CD4-positive, alpha-beta T cell (primary cell): ENCODE measurements at regions not wholly inside any gene's neighbourhood (a gene's known extent, or its start where the extent isn't known, plus 50 kb on each side); places are given as distances from the start of the nearest gene placed in this dataset.

Experiments
- ATAC-seq: fragments of 200-7000 bp; cut with Tn5 transposase; one replicate; pipeline ENCODE4 v1.10.0; 2022; ENCODE audit warnings: mild to moderate bottlenecking; ENCODE audit not compliant: poor library complexity
- CTCF ChIA-PET: fragments of 350-600 bp; sonication (Branson Sonifier 250); formaldehyde crosslinking; loops from one replicate; lab custom pipeline; 2021; ENCODE audit warnings: antibody characterized with exemption, inconsistent platforms; lab: Charles Lee
- POLR2A ChIA-PET: fragments of 350-600 bp; sonication (Branson Sonifier 250); formaldehyde crosslinking; loops from one replicate; lab custom pipeline; 2021; ENCODE audit warnings: antibody characterized with exemption, inconsistent platforms; lab: Charles Lee
- DNase-seq, 14 experiments: peaks; one replicate each; pipeline ENCODE4 v3.0.0-alpha.2; 2013 to 2020; ENCODE audit warnings: mixed read lengths in 2 of 14
- H3K27ac ChIP-seq, 2 donors: one replicate each; pipeline versions ENCODE4 v1.5.1 to v1.7.0; 2013; ENCODE audit warnings: low read length in 2 of 2, low read depth in 1 of 2, mild to moderate bottlenecking in 1 of 2
- H3K27me3 ChIP-seq, 2 experiments: 1 replicate in 1 of 2; 2 replicates in 1 of 2; pipeline versions ENCODE4 v1.6.1 to v1.7.0; 2013; ENCODE audit warnings: low read length in 2 of 2, control low read depth in 1 of 2, mild to moderate bottlenecking in 1 of 2, moderate library complexity in 1 of 2; ENCODE audit not compliant: insufficient read depth in 2 of 2, control insufficient read depth in 1 of 2
- H3K36me3 ChIP-seq: one replicate; pipeline ENCODE4 v1.6.1; 2013; ENCODE audit warnings: low read length, control low read depth; ENCODE audit not compliant: insufficient read depth
- H3K4me1 ChIP-seq: one replicate; pipeline ENCODE4 v1.6.1; 2013; ENCODE audit warnings: low read length, control low read depth; ENCODE audit not compliant: insufficient read depth
- H3K4me3 ChIP-seq: one replicate; pipeline ENCODE4 v1.5.1; 2013; ENCODE audit warnings: mild to moderate bottlenecking, low read length, moderate library complexity
- H3K9me3 ChIP-seq, 2 experiments: 1 replicate in 1 of 2; 2 replicates in 1 of 2; pipeline versions ENCODE4 v1.6.1 to v1.7.0; 2013; ENCODE audit warnings: low read length in 2 of 2, mild to moderate bottlenecking in 2 of 2, control low read depth in 1 of 2, moderate library complexity in 1 of 2; ENCODE audit not compliant: control insufficient read depth in 1 of 2, insufficient read depth in 1 of 2
- H3K27ac Mint-ChIP-seq: one replicate; pipeline ENCODE4 v1.8.0; 2020; ENCODE audit warnings: mixed read lengths
- H3K27me3 Mint-ChIP-seq: one replicate; pipeline ENCODE4 v1.8.0; 2021; ENCODE audit warnings: mixed read lengths
- H3K36me3 Mint-ChIP-seq: one replicate; pipeline ENCODE4 v1.8.0; 2021; ENCODE audit warnings: low read depth, mixed read lengths
- H3K4me1 Mint-ChIP-seq: one replicate; pipeline ENCODE4 v1.8.0; 2021; ENCODE audit warnings: low read depth, mixed read lengths
- H3K4me3 Mint-ChIP-seq: one replicate; pipeline ENCODE4 v1.8.0; 2020; ENCODE audit warnings: mild to moderate bottlenecking, mixed read lengths
- H3K9me3 Mint-ChIP-seq: one replicate; pipeline ENCODE4 v1.8.0; 2020; ENCODE audit warnings: mixed read lengths
- intact Hi-C, 2 experiments: fragments of 100-400 bp; cut with DNase I in 1 of 2; cut with micrococcal nuclease in 1 of 2; formaldehyde crosslinking; loops; one replicate each; pipeline versions ENCODE4 v1.15.1 to v1.9.0; 2023 to 2025; cut with DNase I, micrococcal nuclease
- TF ChIP-seq, protein P1 (sequence below): fragments of 200-600 bp; IDR thresholded peaks from one replicate; pipeline ENCODE4 v1.8.0; 2022; ENCODE audit warnings: antibody characterized with exemption, mild to moderate bottlenecking

GRCh38 chr6:9942131-9942530 lies 472.7 kb downstream of the TFAP2A start:
- DNase-seq (no peak), ATAC-seq (no peak)
- Histone ChIP-seq H3K27me3 (no peaks in the 10 kb centered on the region), H3K27ac (no peak overlapping the region), H3K9me3 (peaks cover 0 to 5% of the 10 kb centered on the region in 2 experiments), H3K4me3 (no peak overlapping the region), H3K36me3 (no peaks in the 10 kb centered on the region), H3K4me1 (no peaks in the 10 kb centered on the region)
- Mint-ChIP-seq H3K9me3 (peaks cover 1% of the 10 kb centered on the region), H3K4me3 (no peak overlapping the region), H3K27me3 (no peaks in the 10 kb centered on the region), H3K27ac (no peak overlapping the region), H3K4me1 (no peaks in the 10 kb centered on the region), H3K36me3 (no peaks in the 10 kb centered on the region)
- TF ChIP-seq, protein P1, sequence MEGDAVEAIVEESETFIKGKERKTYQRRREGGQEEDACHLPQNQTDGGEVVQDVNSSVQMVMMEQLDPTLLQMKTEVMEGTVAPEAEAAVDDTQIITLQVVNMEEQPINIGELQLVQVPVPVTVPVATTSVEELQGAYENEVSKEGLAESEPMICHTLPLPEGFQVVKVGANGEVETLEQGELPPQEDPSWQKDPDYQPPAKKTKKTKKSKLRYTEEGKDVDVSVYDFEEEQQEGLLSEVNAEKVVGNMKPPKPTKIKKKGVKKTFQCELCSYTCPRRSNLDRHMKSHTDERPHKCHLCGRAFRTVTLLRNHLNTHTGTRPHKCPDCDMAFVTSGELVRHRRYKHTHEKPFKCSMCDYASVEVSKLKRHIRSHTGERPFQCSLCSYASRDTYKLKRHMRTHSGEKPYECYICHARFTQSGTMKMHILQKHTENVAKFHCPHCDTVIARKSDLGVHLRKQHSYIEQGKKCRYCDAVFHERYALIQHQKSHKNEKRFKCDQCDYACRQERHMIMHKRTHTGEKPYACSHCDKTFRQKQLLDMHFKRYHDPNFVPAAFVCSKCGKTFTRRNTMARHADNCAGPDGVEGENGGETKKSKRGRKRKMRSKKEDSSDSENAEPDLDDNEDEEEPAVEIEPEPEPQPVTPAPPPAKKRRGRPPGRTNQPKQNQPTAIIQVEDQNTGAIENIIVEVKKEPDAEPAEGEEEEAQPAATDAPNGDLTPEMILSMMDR = no peak
- POLR2A ChIA-PET = no interaction called here
- CTCF ChIA-PET = no interaction called here
- intact Hi-C loops = no loop called here

DNA sequence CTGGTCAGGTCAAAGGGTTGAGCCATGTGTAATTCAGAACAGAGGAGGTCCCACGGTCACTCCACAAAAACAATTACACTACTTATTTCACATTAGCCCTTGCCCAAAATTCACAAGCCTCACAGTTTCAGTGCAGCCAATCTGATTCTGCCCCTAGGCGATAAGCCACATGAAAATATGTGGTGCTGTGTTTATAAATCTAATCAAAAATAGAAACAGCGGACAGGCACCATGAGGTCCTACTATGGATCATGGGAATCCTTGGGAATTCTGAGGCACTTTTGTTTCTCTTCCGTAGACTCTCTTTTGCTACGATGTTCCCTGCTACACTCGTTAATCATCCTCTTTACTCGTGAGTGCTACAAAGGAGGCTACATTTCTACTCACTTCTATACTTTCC lies 476.1 kb downstream of the TFAP2A start:
- Mint-ChIP-seq H3K27ac (no peak overlapping the region), H3K27me3 (no peaks in the 10 kb centered on the region), H3K9me3 (peaks cover 3% of the 10 kb centered on the region), H3K36me3 (no peaks in the 10 kb centered on the region), H3K4me3 (no peak overlapping the region), H3K4me1 (no peaks in the 10 kb centered on the region)
- H3K9me3 ChIP-seq = peaks cover 0 to 5% of the 10 kb centered on the region in 2 experiments
- ATAC-seq = no peak
- intact Hi-C loops = no loop called here
- H3K4me1 ChIP-seq = no peaks in the 10 kb centered on the region
- ChIA-PET CTCF (no interaction called here), POLR2A (no interaction called here)
- TF ChIP-seq, protein P1 = no peak
- no peak overlapping the region for H3K4me3 ChIP-seq
- H3K27ac ChIP-seq = no peak overlapping the region
- H3K36me3 ChIP-seq = no peaks in the 10 kb centered on the region
- no peaks in the 10 kb centered on the region for H3K27me3 ChIP-seq
- DNase-seq = no peak

- Mint-ChIP-seq H3K36me3 (no peaks in the 10 kb centered on the region), H3K9me3 (peaks cover 3% of the 10 kb centered on the region), H3K4me1 (no peaks in the 10 kb centered on the region), H3K27me3 (no peaks in the 10 kb centered on the region), H3K27ac (no peak overlapping the region), H3K4me3 (no peak overlapping the region)
- H3K27ac ChIP-seq = no peak overlapping the region
- H3K36me3 ChIP-seq = no peaks in the 10 kb centered on the region
- TF ChIP-seq, protein P1 = no peak
- POLR2A ChIA-PET = no interaction called here
- CTCF ChIA-PET = no interaction called here
- ATAC-seq = no peak
- H3K9me3 ChIP-seq = peaks cover 0 to 5% of the 10 kb centered on the region in 2 experiments
- intact Hi-C loops = no loop called here
- no peaks in the 10 kb centered on the region for H3K4me1 ChIP-seq
- H3K4me3 ChIP-seq = no peak overlapping the region
- no peak for DNase-seq
- no peaks in the 10 kb centered on the region for H3K27me3 ChIP-seq
Measured at GRCh38 chr6:9937031-9937763, 477.7 kb downstream of the TFAP2A start.
